ENCODE measurements at regions not wholly inside any gene's neighbourhood (a gene's known extent, or its start where the extent isn't known, plus 50 kb on each side); places are given as distances from the start of the nearest gene placed in this dataset.

DNA sequence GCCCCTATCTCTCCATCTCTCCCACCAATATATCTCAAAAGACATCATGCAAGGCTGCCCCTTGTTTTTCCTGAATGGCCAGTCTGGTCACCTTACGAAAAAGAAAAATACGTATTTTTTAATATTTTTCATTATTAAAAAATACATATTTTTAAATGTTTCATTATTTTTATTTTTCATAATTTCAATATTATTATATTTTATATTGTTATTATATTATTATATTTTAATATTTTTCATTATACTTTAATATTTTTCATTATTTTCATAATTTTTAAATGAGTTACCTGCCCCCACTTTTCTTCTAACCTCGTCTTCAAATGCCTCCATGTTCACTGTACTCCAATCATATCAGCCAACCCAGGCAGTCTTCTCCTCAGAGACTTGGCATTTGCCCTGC lies 116.0 kb upstream of the ERCC4 start:
- TF ChIP-seq, protein P1, sequence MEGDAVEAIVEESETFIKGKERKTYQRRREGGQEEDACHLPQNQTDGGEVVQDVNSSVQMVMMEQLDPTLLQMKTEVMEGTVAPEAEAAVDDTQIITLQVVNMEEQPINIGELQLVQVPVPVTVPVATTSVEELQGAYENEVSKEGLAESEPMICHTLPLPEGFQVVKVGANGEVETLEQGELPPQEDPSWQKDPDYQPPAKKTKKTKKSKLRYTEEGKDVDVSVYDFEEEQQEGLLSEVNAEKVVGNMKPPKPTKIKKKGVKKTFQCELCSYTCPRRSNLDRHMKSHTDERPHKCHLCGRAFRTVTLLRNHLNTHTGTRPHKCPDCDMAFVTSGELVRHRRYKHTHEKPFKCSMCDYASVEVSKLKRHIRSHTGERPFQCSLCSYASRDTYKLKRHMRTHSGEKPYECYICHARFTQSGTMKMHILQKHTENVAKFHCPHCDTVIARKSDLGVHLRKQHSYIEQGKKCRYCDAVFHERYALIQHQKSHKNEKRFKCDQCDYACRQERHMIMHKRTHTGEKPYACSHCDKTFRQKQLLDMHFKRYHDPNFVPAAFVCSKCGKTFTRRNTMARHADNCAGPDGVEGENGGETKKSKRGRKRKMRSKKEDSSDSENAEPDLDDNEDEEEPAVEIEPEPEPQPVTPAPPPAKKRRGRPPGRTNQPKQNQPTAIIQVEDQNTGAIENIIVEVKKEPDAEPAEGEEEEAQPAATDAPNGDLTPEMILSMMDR (IDR thresholded peaks at IDR 0.05; ENCODE audit: low read length): no peak
- no peak for TF ChIP-seq EZH2 (IDR thresholded peaks at IDR 0.05; ENCODE audit: borderline replicate concordance, low read length)
